ENCODE measurements at regions not wholly inside any gene's neighbourhood (a gene's known extent, or its start where the extent isn't known, plus 50 kb on each side); places are given as distances from the start of the nearest gene placed in this dataset.

- TF ChIP-seq POLR2AphosphoS5 (IDR thresholded peaks at IDR 0.05; ENCODE audit: low read depth, low read length) (no peak), RAD21 (IDR thresholded peaks at IDR 0.05; ENCODE audit: low read length) (no peak), CTCF (IDR thresholded peaks at IDR 0.05) (no peak), CHD2 (IDR thresholded peaks at IDR 0.05; ENCODE audit: low read length, partially characterized antibody) (no peak), MXI1 (IDR thresholded peaks at IDR 0.05; ENCODE audit: low read depth, low read length) (no peak), ELF1 (IDR thresholded peaks at IDR 0.05) (no peak), USF1 (IDR thresholded peaks at IDR 0.05; ENCODE audit: borderline replicate concordance, low read depth) (no peak), RCOR1 (IDR thresholded peaks at IDR 0.05; ENCODE audit: low read length) (no peak), FOSL2 (IDR thresholded peaks at IDR 0.05; ENCODE audit: borderline replicate concordance, low read depth) (no peak), FOXJ3 (CRISPR knock-in tag; IDR thresholded peaks at IDR 0.05) (no peak), REST (IDR thresholded peaks at IDR 0.05; ENCODE audit: low read depth, low read length) (no peak), GATA2 (CRISPR knock-in tag; IDR thresholded peaks at IDR 0.05) (no peak)
Observed at GRCh38 chr2:240333985-240334384, 101.5 kb upstream of the GPC1 start.

Measured in SK-N-SH (cell line).